ENCODE measurements at regions not wholly inside any gene's neighbourhood (a gene's known extent, or its start where the extent isn't known, plus 50 kb on each side); places are given as distances from the start of the nearest gene placed in this dataset.
"Not testable (repeated sequence)": the region's sequence is repeated elsewhere in the genome, so short reads cannot be mapped to it uniquely, and the experiment has no call there.

- no peak for DNase-seq (ENCODE audit: low read depth in 2 of 2)
These were observed 394.0 kb upstream of the BRINP1 start for GRCh38 chr9:119763260-119763659.

GRCh38 chr9:119761812-119762211, 392.6 kb upstream of the BRINP1 start:
- DNase-seq (ENCODE audit: low read depth in 2 of 2) = no peak

GRCh38 chr9:119758990-119759389, 389.8 kb upstream of the BRINP1 start:
- DNase-seq (ENCODE audit: low read depth in 2 of 2) = no peak

GRCh38 chr9:119758241-119758640, 389.0 kb upstream of the BRINP1 start:
- no peak for DNase-seq (ENCODE audit: low read depth in 2 of 2)

GRCh38 chr9:119739476-119739875, 370.2 kb upstream of the BRINP1 start:
- no peak for DNase-seq (ENCODE audit: low read depth in 2 of 2)

- no peak for DNase-seq (ENCODE audit: low read depth in 2 of 2)
These were observed 367.5 kb upstream of the BRINP1 start for GRCh38 chr9:119736491-119737454.

GRCh38 chr9:119727988-119728387, 358.8 kb upstream of the BRINP1 start:
- DNase-seq (ENCODE audit: low read depth in 2 of 2) = no peak

- no peak for DNase-seq (ENCODE audit: low read depth in 2 of 2)
These were observed 356.8 kb upstream of the BRINP1 start for GRCh38 chr9:119726035-119726434.

GRCh38 chr9:119722384-119722783, 353.1 kb upstream of the BRINP1 start:
- DNase-seq (ENCODE audit: low read depth in 2 of 2) = no peak

- DNase-seq (ENCODE audit: low read depth in 2 of 2) = no peak
These were observed 343.1 kb upstream of the BRINP1 start for GRCh38 chr9:119712325-119712724.

GRCh38 chr9:119709431-119709830, 340.2 kb upstream of the BRINP1 start:
- DNase-seq (ENCODE audit: low read depth in 2 of 2) = no peak

- no peak for DNase-seq (ENCODE audit: low read depth in 2 of 2)
These were observed 338.1 kb upstream of the BRINP1 start for GRCh38 chr9:119707228-119707845.

GRCh38 chr9:119701651-119702050, 332.4 kb upstream of the BRINP1 start:
- no peak for DNase-seq (ENCODE audit: low read depth in 2 of 2)

GRCh38 chr9:119698535-119698934, 329.3 kb upstream of the BRINP1 start:
- no peak for DNase-seq (ENCODE audit: low read depth in 2 of 2)

- DNase-seq (ENCODE audit: low read depth in 2 of 2) = no peak
These were observed 328.8 kb upstream of the BRINP1 start for GRCh38 chr9:119697996-119698395.

- DNase-seq (ENCODE audit: low read depth in 2 of 2) = no peak
These were observed 320.6 kb upstream of the BRINP1 start for GRCh38 chr9:119689879-119690278.

- DNase-seq (ENCODE audit: low read depth in 2 of 2) = no peak
These were observed 319.3 kb upstream of the BRINP1 start for GRCh38 chr9:119688547-119688946.

- no peak for DNase-seq (ENCODE audit: low read depth in 2 of 2)
These were observed 308.7 kb upstream of the BRINP1 start for GRCh38 chr9:119677811-119678505.

- DNase-seq (ENCODE audit: low read depth in 2 of 2) = no peak
These were observed 306.7 kb upstream of the BRINP1 start for GRCh38 chr9:119675951-119676350.

- not testable (repeated sequence) for DNase-seq (ENCODE audit: low read depth in 2 of 2)
These were observed 303.5 kb upstream of the BRINP1 start for GRCh38 chr9:119672763-119673162.

GRCh38 chr9:119667916-119668315, 298.7 kb upstream of the BRINP1 start:
- DNase-seq (ENCODE audit: low read depth in 2 of 2) = no peak

GRCh38 chr9:119667163-119667562, 297.9 kb upstream of the BRINP1 start:
- DNase-seq (ENCODE audit: low read depth in 2 of 2) = no peak

All from stimulated activated CD4-positive, alpha-beta T cell treated with anti-CD3 and anti-CD28 coated beads, Interleukin-1b, Interleukin-23, amount 100 ng/mL, for 4 hours (primary cell).